PC-3 (cell line): ENCODE measurements at regions not wholly inside any gene's neighbourhood (a gene's known extent, or its start where the extent isn't known, plus 50 kb on each side); places are given as distances from the start of the nearest gene placed in this dataset.

ENCODE experiments used
- ATAC-seq: fragments of 200-7000 bp; cut with Tn5 transposase; 2 replicates; pipeline ENCODE4 v1.9.1; 2020; ENCODE audit warnings: mild to moderate bottlenecking, moderate library complexity
- BruUV-seq: library from RNA; stranded (reverse); fragments of 400-500 nt; replicated peaks from 2 replicates; lab custom pipeline; 2021; lab: Mats Ljungman, UMichigan
- CTCF ChIA-PET: fragments of 300-600 bp; sonication (Branson Sonifier 250); formaldehyde crosslinking; loops from one replicate; lab custom pipeline; 2022; ENCODE audit warnings: antibody characterized with exemption; lab: Charles Lee
- POLR2A ChIA-PET: fragments of 300-600 bp; sonication (Branson Sonifier 250); formaldehyde crosslinking; loops from one replicate; lab custom pipeline; 2022; ENCODE audit warnings: antibody characterized with exemption; ENCODE audit not compliant: unreplicated experiment; lab: Charles Lee
- DNase-seq: peaks from one replicate; pipeline ENCODE4 v3.0.0-alpha.2; 2015
- H2AFZ ChIP-seq: fragments of 300-600 bp; sonication (generic); 2 replicates; pipeline ENCODE4 v1.6.0; 2016; ENCODE audit warnings: antibody characterized with exemption, low read length
- H3F3A ChIP-seq: fragments of 300-600 bp; sonication (generic); one replicate; pipeline ENCODE4 v1.6.0; 2017; ENCODE audit warnings: antibody characterized with exemption, low read length, control low read depth, mild to moderate bottlenecking; ENCODE audit not compliant: unreplicated experiment
- H3K27ac ChIP-seq: fragments of 300-600 bp; sonication (generic); 2 replicates; pipeline ENCODE4 v1.5.1; 2016; ENCODE audit warnings: mild to moderate bottlenecking, low read length
- H3K27me3 ChIP-seq: fragments of 300-600 bp; sonication (generic); 2 replicates; pipeline ENCODE4 v1.6.1; 2016; ENCODE audit warnings: low read length, mixed read lengths
- H3K36me3 ChIP-seq: fragments of 300-600 bp; sonication (generic); 2 replicates; pipeline ENCODE4 v1.6.1; 2016; ENCODE audit warnings: low read depth, mixed run types, low read length, mixed read lengths
- H3K4me1 ChIP-seq: fragments of 300-600 bp; sonication (generic); 2 replicates; pipeline ENCODE4 v1.5.1; 2016; ENCODE audit warnings: low read length; ENCODE audit not compliant: insufficient read depth
- H3K4me2 ChIP-seq: fragments of 300-600 bp; sonication (generic); 2 replicates; pipeline ENCODE4 v1.6.0; 2016; ENCODE audit warnings: low read length
- H3K4me3 ChIP-seq: fragments of 300-600 bp; sonication (generic); 2 replicates; pipeline ENCODE4 v1.5.1; 2016; ENCODE audit warnings: mild to moderate bottlenecking, low read length, mixed read lengths
- H3K79me2 ChIP-seq: fragments of 300-600 bp; sonication (generic); 2 replicates; pipeline ENCODE4 v1.6.1; 2017; ENCODE audit warnings: low read length, mixed read lengths
- H3K9ac ChIP-seq: fragments of 300-600 bp; sonication (generic); 2 replicates; pipeline ENCODE4 v1.6.0; 2016; ENCODE audit warnings: mild to moderate bottlenecking, low read length
- H3K9me2 ChIP-seq: fragments of 300-600 bp; sonication (generic); replicated peaks from 2 replicates; pipeline ENCODE4 v1.6.1; 2016; ENCODE audit warnings: mixed run types, low read length, mixed read lengths
- H3K9me3 ChIP-seq: fragments of 300-600 bp; sonication (generic); 2 replicates; pipeline ENCODE4 v1.6.1; 2016; ENCODE audit warnings: low read length, mixed read lengths
- H4K20me1 ChIP-seq: fragments of 300-600 bp; sonication (generic); 2 replicates; pipeline ENCODE4 v1.6.1; 2016; ENCODE audit warnings: low read length, mixed read lengths
- CTCF ChIP-seq: fragments of 300-600 bp; sonication (generic); conservative IDR thresholded peaks from 2 replicates; pipeline ENCODE4 v1.5.1; 2017; ENCODE audit warnings: antibody characterized with exemption, low read depth, mild to moderate bottlenecking, low read length
- EZH2 ChIP-seq: fragments of 300-600 bp; sonication (generic); IDR thresholded peaks from one replicate; pipeline ENCODE4 v1.6.1; 2017; ENCODE audit warnings: antibody characterized with exemption, mild to moderate bottlenecking, low read length; ENCODE audit not compliant: unreplicated experiment
- EZH2phosphoT487 ChIP-seq: fragments of 300-600 bp; sonication (generic); IDR thresholded peaks from 2 replicates; pipeline ENCODE4 v1.6.1; 2018; ENCODE audit warnings: mild to moderate bottlenecking, antibody characterized with exemption, low read length, borderline replicate concordance
- intact Hi-C: fragments of 100-400 bp; cut with micrococcal nuclease; formaldehyde crosslinking; loops from 2 replicates; pipeline ENCODE4 v1.9.0; 2023

- H3K9me2 ChIP-seq: no peaks in the 10 kb centered on the region
- BruUV-seq: no TSS peak
- H3K4me2 ChIP-seq: no peak overlapping the region
- H2AFZ ChIP-seq: no peak overlapping the region
- ChIA-PET CTCF (no interaction called here), POLR2A (no interaction called here)
- ATAC-seq (no peak), DNase-seq (no peak)
- no peak overlapping the region for H3K4me3 ChIP-seq
- no peaks in the 10 kb centered on the region for H3K27me3 ChIP-seq
- no peak overlapping the region for H3K27ac ChIP-seq
- no peaks in the 10 kb centered on the region for H3K79me2 ChIP-seq
- no peaks in the 10 kb centered on the region for H4K20me1 ChIP-seq
- H3K4me1 ChIP-seq: no peaks in the 10 kb centered on the region
- TF ChIP-seq EZH2phosphoT487 (no peak), CTCF (no peak), EZH2 (no peak)
- H3F3A ChIP-seq: no peaks in the 10 kb centered on the region
- intact Hi-C loops: no loop called here
- H3K36me3 ChIP-seq: no peaks in the 10 kb centered on the region
- H3K9ac ChIP-seq: no peak overlapping the region
- no peaks in the 10 kb centered on the region for H3K9me3 ChIP-seq
Measured at GRCh38 chr18:47391665-47392064, 140.2 kb upstream of the SKOR2 start.

- DNase-seq (no peak), ATAC-seq (no peak)
- H3K36me3 ChIP-seq: no peaks in the 10 kb centered on the region
- no peaks in the 10 kb centered on the region for H3K4me1 ChIP-seq
- H2AFZ ChIP-seq: no peak overlapping the region
- no peaks in the 10 kb centered on the region for H3F3A ChIP-seq
- H3K9me3 ChIP-seq: no peaks in the 10 kb centered on the region
- BruUV-seq: no TSS peak
- no peaks in the 10 kb centered on the region for H3K9me2 ChIP-seq
- H3K4me2 ChIP-seq: no peak overlapping the region
- intact Hi-C loops: no loop called here
- no peaks in the 10 kb centered on the region for H3K79me2 ChIP-seq
- ChIA-PET CTCF (no interaction called here), POLR2A (no interaction called here)
- no peaks in the 10 kb centered on the region for H3K27me3 ChIP-seq
- H3K9ac ChIP-seq: no peak overlapping the region
- no peak overlapping the region for H3K27ac ChIP-seq
- no peaks in the 10 kb centered on the region for H4K20me1 ChIP-seq
- no peak for TF ChIP-seq EZH2phosphoT487
- no peak for TF ChIP-seq EZH2
- TF ChIP-seq CTCF: no peak
- H3K4me3 ChIP-seq: no peak overlapping the region
Measured at GRCh38 chr18:47390410-47391024, 139.1 kb upstream of the SKOR2 start.

DNA sequence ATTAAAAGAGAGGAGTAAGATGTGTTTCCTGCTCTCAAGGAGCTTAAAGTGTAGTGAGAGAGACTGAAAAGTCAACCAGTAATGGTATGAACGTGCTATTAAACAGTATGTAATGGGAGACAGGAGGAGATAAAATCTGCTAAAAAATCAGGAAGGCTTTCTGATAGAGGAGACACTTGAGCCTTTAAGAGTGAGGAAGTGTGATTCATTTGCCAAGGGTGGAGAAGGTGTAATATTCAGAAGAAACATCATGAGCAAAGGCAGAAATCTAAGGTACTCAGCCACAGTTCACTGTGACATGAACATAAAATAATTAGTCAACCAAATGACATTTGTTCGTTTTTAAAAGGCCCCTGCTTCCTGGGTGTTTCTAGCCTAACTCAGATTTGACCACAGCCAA is 137.8 kb upstream of the SKOR2 start:
- Histone ChIP-seq H3K79me2 (no peaks in the 10 kb centered on the region), H3K9ac (no peak overlapping the region), H3K9me2 (no peaks in the 10 kb centered on the region), H3K4me3 (no peak overlapping the region), H3K27ac (no peak overlapping the region), H3K36me3 (no peaks in the 10 kb centered on the region), H4K20me1 (no peaks in the 10 kb centered on the region), H2AFZ (no peak overlapping the region), H3K4me2 (no peak overlapping the region), H3F3A (no peaks in the 10 kb centered on the region), H3K4me1 (no peaks in the 10 kb centered on the region), H3K9me3 (no peaks in the 10 kb centered on the region), H3K27me3 (no peaks in the 10 kb centered on the region)
- POLR2A ChIA-PET: no interaction called here
- BruUV-seq: no TSS peak
- ATAC-seq: no peak
- DNase-seq: no peak
- intact Hi-C loops: no loop called here
- CTCF ChIA-PET: no interaction called here
- TF ChIP-seq EZH2phosphoT487 (no peak), EZH2 (no peak), CTCF (no peak)
